ENCODE measurements at regions not wholly inside any gene's neighbourhood (a gene's known extent, or its start where the extent isn't known, plus 50 kb on each side); places are given as distances from the start of the nearest gene placed in this dataset.

DNA sequence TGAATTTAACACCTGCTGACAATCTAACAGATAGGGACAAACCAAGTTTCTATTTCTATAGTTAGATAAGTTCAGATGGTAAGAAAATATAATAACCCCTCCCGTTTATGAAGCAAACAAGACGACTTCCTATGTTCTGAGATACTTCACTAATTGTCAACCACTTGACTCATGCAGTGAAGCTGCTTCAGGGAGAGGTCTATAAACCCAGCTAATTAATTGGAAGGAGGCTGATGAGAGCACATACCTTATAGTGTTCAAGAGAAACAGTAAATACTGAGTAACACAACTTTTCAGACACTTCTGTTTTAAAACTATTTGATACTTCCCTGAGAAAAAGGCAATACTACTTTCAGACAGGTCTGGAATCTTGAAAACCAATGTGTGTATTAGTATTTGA lies 229.4 kb upstream of the UBASH3B start:
- TF ChIP-seq, protein P1, sequence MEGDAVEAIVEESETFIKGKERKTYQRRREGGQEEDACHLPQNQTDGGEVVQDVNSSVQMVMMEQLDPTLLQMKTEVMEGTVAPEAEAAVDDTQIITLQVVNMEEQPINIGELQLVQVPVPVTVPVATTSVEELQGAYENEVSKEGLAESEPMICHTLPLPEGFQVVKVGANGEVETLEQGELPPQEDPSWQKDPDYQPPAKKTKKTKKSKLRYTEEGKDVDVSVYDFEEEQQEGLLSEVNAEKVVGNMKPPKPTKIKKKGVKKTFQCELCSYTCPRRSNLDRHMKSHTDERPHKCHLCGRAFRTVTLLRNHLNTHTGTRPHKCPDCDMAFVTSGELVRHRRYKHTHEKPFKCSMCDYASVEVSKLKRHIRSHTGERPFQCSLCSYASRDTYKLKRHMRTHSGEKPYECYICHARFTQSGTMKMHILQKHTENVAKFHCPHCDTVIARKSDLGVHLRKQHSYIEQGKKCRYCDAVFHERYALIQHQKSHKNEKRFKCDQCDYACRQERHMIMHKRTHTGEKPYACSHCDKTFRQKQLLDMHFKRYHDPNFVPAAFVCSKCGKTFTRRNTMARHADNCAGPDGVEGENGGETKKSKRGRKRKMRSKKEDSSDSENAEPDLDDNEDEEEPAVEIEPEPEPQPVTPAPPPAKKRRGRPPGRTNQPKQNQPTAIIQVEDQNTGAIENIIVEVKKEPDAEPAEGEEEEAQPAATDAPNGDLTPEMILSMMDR (IDR thresholded peaks at IDR 0.05): no peak
- TF ChIP-seq POLR2A (IDR thresholded peaks at IDR 0.05): no peak
